ENCODE measurements at regions not wholly inside any gene's neighbourhood (a gene's known extent, or its start where the extent isn't known, plus 50 kb on each side); places are given as distances from the start of the nearest gene placed in this dataset.
"Not testable (repeated sequence)": the region's sequence is repeated elsewhere in the genome, so short reads cannot be mapped to it uniquely, and the experiment has no call there.

- peak; percentile 3 for DNase-seq
Observed at GRCh38 chr20:4332121-4332860, 83.2 kb upstream of the ADRA1D start.

DNA sequence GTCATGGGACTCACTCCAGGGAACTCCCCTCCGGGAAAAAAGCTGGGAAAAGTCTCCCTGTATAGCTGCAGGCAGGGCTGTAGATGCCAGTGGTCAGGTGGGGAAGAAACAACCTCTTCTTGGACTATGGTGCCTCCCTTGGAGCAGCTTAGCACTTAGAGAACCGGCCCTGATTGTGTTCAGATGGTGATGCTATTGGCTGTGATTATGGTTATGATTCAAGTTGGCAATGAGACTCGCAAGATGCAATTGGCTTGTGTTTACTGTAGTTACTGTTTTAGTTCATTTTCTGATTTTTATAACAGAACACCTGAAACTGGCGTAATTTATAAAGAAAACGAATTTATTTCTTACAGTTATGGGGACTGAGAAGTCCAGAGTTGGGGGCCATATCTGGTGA, 80.9 kb upstream of the ADRA1D start:
- no peak for DNase-seq

GRCh38 chr20:4329232-4329631, 80.1 kb upstream of the ADRA1D start:
- no peak for DNase-seq

DNA sequence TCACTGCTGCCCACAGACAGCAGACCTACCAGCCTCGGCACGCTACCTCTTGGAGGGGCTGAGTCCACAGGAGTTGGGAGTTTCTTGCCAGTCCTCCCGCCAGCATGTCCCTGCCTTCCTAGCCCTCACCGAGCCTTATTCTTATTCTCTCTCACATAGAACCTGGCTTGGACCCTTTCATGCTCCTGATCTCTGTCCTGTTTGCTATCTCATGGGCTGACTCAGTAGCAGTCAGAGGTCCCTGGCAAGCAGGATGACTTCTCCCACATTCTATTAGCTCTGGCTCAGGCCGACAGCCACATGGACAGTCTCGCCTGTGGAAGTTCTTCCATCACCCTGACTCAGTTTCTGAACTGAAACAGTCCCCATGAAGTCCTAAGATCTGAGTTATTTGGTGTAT, 79.5 kb upstream of the ADRA1D start:
- no peak for DNase-seq

DNA sequence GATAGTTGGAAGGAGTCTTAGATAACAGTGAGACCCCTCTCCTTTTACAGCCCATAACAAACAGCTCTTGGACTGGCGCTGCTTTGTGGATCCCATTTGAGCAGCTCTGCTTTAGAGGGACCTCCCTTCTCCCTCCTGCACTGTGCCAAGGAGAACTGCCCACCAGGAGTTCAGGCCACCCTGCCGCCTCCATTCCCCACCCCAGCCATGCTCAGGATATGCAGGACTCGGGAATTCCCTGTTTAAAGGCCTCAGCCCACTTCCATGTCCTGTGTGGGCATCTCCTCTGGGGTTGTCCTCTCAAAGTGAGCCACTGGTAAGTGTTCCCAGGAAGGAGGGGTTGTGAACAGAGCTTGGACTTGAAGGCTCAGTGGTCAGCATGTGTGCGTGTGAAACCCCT, 78.9 kb upstream of the ADRA1D start:
- no peak for DNase-seq

DNA sequence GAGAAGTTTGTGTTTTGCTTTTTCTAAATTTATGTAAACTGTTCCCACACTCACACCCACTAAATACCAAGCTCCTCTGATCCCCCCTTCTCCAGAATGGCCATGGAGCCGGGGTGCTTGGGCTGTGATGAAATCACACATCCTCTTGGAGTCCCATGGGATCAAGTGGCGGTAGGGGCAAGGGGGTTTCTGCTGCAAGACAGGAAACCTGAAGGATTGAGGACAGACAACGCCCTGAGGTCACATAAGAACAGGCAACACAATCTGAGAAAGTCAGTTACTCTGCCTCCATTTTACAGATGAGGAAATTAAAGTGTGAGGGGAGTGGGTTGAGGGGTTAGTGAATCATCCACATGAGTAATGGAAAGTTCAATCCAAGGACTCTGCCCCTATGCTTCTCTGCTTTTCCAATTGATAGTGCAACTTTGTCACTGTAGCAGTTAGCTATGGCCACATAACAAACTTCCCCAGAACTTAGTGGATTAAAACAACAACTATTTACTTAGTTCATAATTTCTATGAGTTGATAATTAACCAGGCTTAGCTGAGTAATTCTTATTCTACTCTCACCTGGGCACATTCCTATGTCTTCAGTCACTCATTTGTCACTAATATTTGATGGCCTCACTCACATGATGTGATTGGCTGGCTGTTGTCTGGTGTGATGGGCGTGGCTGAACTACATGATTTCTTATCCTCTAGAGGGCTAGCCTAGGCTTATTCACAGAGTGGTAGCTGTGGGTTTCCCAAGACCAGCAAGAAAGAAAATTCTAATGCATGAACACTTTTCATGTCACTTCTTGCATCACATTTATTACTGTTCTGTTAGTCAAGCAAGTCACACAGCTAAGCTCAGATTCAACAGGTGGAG, 77.3 kb upstream of the ADRA1D start:
- DNase-seq: no peak

- no peak for DNase-seq
Observed at GRCh38 chr20:4325548-4326187, 76.6 kb upstream of the ADRA1D start.

DNA sequence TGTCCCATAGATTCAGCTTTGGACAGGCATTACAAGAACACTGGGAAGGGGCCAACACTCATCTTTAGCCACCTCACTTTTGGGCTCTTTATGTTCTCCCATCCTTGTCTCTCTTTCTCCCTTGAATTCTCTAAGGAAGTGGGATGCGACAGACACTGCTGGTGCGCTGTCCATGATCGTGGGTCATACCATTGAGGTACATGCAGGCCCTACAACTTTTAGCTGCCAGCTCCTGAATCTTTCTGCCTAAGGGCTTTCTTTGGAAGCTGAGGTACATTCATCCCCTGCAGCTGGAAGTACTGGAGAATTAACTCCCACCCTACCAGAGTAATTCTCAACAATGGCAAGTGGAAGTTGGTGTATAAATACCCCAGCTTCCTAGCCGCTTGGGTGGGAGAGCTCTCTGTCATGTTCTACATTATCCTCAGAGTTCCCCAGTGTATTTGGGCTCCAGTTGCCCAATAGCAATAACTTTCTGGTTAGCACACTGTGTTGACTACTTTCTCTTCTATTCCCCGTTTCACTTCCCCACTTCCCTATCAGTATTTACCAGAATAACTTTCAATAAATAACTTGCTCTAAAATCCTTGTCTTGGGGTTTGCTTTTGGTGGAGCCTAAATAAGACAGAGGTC, 75.6 kb upstream of the ADRA1D start:
- no peak for DNase-seq

- DNase-seq: no peak
Observed at GRCh38 chr20:4322499-4322898, 73.4 kb upstream of the ADRA1D start.

DNA sequence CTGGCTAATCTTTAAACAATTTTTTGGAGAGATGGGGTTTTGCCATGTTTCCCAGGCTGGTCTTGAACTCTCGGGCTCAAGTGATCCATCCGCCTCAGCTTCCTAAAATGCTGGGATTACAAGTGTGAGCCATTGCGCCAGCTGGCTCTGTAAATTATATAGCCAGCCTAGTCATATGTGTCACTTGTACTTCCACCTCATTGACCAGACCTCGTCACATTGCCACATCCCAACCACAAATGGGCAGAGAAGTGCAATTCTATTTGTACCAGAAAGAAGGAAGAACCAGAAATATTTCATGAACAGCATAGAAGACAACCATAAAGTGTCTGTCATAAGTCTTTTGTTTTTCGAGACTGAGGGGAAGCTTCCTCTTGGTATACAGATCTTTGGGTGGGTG, 71.2 kb upstream of the ADRA1D start:
- DNase-seq: no peak

- DNase-seq: no peak
Observed at GRCh38 chr20:4318891-4319290, 69.8 kb upstream of the ADRA1D start.

DNA sequence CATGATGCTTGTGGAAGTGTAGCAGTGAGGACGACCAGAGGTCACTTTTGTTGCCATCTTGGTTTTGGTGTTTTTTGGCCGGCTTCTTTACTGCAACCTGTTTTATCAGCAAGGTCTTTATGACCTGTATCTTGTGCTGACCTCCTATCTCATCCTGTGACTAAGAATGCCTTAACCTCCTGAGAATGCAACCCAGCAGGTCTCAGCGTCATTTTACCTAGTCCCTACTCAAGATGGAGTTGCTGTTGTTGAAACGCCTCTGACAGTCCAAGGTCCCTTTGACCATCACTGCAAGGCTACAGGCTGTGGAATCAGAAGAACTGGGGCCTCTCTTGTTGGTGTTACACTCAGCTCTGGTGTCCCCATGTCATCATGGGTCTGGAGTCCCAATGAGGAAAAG, 61.5 kb upstream of the ADRA1D start:
- DNase-seq: not testable (repeated sequence)

GRCh38 chr20:4306206-4306605, 57.1 kb upstream of the ADRA1D start:
- DNase-seq: no peak

GRCh38 chr20:4305091-4305490, 56.0 kb upstream of the ADRA1D start:
- DNase-seq: no peak

- no peak for DNase-seq
Observed at GRCh38 chr20:4304601-4305000, 55.5 kb upstream of the ADRA1D start.

GRCh38 chr20:4303136-4303535, 54.0 kb upstream of the ADRA1D start:
- no peak for DNase-seq

DNA sequence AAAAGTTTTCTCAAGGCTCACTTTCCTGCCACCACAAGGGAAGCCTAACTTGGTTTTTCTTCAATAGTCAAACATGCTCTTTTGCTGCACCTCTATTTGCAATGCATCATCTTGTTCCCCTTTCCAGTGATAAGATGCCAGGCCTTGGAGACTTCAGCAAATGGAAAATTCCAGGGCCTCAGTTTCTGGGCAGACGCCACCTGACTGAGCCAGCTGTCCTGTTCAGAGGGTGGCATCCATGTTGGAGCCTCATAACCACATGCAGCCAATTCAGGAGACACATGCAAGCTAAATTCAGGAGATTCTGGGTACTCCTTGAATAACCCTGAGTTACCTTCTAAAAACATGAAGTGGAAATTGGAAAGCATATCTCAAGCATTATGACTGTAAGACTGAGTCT, 51.8 kb upstream of the ADRA1D start:
- no peak for DNase-seq

DNA sequence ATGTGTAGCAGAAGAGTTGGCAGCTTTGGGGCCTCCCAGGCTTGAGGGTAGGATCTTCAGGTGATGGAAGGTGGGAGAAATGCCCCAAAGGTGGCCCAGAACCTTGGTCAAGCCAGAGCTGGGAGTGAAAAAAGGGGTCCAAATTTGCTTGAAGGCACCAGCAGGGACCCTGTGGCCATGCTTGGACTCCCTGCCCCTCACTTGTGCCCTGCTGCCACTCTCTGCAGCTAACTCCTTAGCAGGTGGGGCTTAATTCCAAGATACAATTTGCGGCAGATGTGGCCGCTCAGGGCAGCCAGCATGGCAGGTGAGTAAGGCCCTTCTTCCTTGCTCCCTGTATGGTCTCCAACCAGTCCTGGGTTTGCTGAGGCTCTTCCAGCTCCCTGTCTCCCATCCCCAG, 51.3 kb upstream of the ADRA1D start:
- DNase-seq: no peak

DNA sequence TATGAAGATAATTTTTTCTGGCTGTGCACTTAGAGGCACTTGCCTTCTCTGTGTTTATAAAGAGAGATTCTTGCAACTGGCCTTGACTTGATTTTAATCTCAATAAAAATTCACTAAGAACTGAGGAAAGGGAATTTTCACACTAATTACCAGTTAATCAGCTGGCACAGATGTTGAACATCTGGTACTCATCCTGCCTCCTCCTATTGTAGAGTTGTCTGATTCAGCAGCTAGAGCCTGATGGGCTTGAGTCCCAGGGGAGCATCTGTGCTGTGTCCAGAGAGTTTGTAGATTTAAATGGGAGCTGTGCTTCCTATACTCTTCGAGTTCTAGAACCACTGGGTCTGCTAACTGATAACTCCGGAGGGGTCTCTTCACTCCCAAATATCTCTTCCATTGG, 50.7 kb upstream of the ADRA1D start:
- DNase-seq: no peak

DNA sequence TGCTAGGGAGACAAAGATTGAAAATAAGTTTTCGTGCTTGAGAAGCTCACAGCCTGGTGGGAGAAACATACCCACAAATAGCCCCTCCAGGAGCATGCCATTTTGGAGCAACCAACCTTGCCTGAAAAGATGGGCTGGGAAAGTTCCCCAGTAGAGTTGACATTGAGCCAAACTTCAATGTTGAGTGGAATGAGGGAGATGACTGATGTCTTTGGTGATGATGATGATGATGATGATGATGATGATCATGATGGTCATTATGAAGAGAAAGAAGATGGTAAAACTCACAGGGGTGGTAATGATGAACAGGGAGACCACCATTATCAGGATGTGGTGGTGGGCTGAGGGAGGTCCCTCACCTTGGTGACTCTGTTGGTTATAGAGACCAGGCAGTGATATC, 50.1 kb upstream of the ADRA1D start:
- DNase-seq: no peak
